ENCODE measurements at regions not wholly inside any gene's neighbourhood (a gene's known extent, or its start where the extent isn't known, plus 50 kb on each side); places are given as distances from the start of the nearest gene placed in this dataset.
"Not testable (repeated sequence)": the region's sequence is repeated elsewhere in the genome, so short reads cannot be mapped to it uniquely, and the experiment has no call there.

- DNase-seq: no peak
Measured at GRCh38 chr12:41661141-41661765, 473.1 kb downstream of the PDZRN4 start.

DNA sequence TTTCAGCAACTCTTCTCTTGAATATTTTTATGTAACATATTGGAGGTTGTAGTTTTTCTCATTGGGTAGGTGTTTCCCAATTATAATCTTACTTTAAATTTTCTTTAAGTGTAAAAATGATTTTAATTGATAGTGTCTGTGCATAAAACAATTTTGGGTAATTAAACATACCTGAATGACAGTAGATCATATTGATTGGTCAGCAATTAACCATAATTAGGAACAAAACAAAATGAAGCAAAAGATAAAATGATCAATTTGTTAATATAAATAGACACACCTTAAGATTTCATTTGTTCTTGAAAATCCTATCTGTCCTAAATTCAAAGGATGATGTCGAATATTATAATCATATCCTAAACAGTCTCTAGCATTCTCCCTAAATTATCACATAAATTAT is 468.3 kb downstream of the PDZRN4 start:
- DNase-seq: no peak

DNA sequence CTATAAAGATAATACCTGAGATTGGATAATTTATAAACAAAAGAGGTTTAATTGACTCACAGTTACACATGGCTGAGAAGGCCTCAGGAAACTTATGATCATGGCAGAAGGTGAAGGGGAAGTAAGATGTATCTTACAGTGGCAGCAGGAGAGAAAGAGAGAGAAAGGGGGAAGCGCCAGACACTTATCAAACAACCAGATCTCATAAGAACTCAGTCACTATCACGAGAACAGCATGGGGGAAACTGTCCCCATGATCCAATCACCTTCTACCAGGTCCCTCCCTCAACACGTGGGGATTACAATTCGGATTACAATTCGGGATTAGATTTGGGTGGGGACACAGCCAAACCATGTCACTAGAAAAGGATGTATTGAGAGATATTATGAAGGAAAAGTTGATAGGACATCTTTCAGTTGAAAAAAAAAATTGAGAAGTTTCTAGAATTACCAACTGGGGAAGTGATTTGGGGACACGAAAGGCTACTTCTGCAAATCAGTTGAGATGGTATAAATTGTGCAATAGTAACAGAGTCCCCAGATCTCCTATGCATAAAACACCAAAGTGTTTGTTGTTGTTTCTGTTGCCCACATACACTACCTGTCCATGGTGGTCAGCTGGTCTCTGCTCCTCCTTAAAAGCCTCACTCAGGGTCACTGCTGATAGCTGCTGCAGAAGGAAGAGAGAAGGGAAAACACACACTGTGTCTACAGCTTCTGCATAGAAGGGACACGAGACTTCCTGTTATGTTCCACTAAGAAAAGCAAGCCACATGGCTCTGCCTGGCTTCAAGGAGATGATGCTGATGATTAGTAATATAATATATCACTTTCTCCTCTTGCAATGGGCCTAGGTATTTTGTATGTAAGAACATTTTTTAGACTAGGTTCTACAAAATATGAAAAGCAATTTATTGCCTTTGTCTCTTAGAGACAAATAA is 465.5 kb downstream of the PDZRN4 start:
- peak; percentile 23 to 69 (median 44) for DNase-seq

DNA sequence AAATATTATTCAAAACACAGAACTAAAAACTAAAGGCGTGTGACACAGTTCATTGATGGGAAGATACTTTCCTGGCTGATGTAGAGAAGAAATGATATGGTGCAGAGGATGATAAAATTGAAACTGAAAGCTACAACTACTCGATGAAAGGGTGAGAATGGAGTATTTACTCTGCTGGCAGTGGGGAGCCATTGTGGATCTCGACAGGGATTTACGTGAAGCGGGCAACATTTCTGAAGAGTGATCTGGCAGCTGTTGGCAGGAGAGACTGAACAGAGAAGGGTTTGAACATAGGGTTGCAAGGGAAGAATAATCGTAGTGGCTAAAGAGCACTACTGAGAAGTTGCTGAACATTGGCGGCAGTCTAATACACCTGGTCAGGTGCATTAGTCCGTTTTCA is 464.9 kb downstream of the PDZRN4 start:
- no peak for DNase-seq

GRCh38 chr12:41645624-41646023 is 457.5 kb downstream of the PDZRN4 start:
- no peak for DNase-seq

GRCh38 chr12:41642808-41643207 is 454.7 kb downstream of the PDZRN4 start:
- not testable (repeated sequence) for DNase-seq

DNA sequence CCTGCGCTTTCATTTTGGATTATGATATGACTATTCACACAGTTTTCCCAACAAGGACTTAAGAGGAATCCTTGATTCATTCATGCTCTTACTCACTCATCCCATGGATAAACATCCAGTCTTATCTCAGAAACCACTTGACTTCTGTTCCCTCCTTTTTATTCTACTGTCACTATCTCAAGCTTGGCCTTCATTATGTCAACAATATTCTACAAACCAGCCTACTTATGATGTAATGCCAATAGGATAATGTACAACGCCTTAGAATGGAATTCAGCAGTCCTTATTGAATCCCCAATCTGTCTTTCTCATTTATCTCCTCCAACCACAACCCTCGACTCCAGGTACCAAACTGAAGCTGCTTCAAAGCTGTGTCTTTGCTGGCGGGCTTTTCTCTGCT is 448.5 kb downstream of the PDZRN4 start:
- no peak for DNase-seq

GRCh38 chr12:41635626-41636364 is 447.7 kb downstream of the PDZRN4 start:
- no peak for DNase-seq

GRCh38 chr12:41634091-41634490 is 446.0 kb downstream of the PDZRN4 start:
- DNase-seq: no peak

DNA sequence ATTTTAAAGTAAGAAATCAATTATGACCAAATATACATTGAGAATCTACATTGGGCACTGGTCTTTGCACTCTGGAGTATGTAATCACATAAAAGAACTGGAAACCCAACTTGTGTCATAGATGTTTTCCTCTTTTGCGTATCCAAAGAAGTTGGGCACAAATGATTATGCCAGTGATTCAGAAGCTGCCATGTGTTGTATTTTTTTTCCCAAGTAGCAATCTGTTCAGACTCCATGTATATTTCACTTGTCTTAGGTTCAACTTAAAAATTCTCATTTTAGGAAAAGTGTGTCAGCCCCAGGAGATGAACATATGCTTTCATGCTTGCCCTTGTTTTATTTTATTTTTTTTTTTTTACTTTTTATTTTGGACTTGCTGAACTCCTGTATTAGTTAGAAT is 441.5 kb downstream of the PDZRN4 start:
- DNase-seq: no peak

- no peak for DNase-seq
Measured at GRCh38 chr12:41627476-41627875, 439.4 kb downstream of the PDZRN4 start.

GRCh38 chr12:41624571-41624970 is 436.5 kb downstream of the PDZRN4 start:
- DNase-seq: no peak
